ENCODE measurements at regions not wholly inside any gene's neighbourhood (a gene's known extent, or its start where the extent isn't known, plus 50 kb on each side); places are given as distances from the start of the nearest gene placed in this dataset.

DNA sequence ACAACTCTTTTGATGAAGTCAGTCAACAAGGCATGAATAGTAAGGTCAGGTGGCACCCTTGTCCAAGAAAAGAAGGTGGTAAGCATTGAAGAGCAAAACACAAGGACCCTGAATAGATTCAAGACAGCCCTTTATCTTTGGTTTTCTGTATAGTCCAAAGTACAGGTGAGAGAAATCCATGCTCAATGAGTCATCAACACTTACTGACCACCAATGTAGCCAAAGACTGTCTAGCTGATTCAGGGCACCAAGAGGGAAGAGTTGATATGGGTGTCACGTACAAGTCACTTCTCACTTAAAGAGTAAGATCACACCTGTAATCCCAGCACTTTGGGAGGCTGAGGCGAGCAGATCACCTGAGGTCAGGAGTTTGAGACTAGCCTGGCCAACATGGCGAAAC lies 528.3 kb downstream of the CD83 start:
- ChIA-PET POLR2A (no interaction called here), CTCF (no interaction called here)
- intact Hi-C loops (cut with micrococcal nuclease; ENCODE audit: unreplicated experiment), result no loop called here
- Histone ChIP-seq H3K9me3 (ENCODE audit: control insufficient read depth, insufficient read depth, low read depth, low read length) (no peaks in the 10 kb centered on the region), H3K4me3 (ENCODE audit: low read depth in 2 of 2, low read length in 2 of 2) (no peak overlapping the region), H3K27me3 (ENCODE audit: control insufficient read depth, insufficient read depth, low read length) (no peaks in the 10 kb centered on the region), H3K4me1 (ENCODE audit: control insufficient read depth, insufficient read depth, low read length) (no peaks in the 10 kb centered on the region), H3K27ac (ENCODE audit: low read length) (no peak overlapping the region), H3K36me3 (ENCODE audit: control insufficient read depth, insufficient read depth, low read length) (no peaks in the 10 kb centered on the region)
- in situ Hi-C loops (cut with HindIII; ENCODE audit: low pct_unique_long_range_greater_than_20kb, low sequenced_read_pairs), result no loop called here
- DNase-seq (ENCODE audit: low read depth, low spot score), result no peak
- ATAC-seq, result no peak
- TF ChIP-seq TCF7L2 (IDR thresholded peaks at IDR 0.05; ENCODE audit: low read depth, low read length), result no peak
- BruUV-seq (replicated peaks), result no TSS peak

DNA sequence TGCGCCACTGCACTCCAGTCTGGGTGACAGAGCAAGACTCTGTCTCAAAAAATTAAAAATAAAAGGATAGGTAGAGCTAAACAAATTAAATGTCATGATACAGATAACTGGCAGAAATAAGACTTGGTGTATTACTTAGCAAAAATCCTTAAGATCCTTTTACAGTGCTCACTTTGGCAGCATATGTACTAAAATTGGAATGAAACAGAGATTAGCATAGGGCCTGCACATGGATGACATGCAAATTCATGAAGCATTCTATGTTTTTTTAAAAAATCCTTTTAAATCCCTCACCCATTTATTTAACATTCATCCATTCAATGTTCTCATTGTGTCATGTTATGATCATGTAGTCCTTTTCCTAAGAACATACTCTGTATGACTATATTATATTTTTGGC lies 528.8 kb downstream of the CD83 start:
- CTCF ChIA-PET, result no interaction called here
- no TSS peak for BruUV-seq (replicated peaks)
- no peaks in the 10 kb centered on the region for H3K4me1 ChIP-seq (ENCODE audit: control insufficient read depth, insufficient read depth, low read length)
- H3K36me3 ChIP-seq (ENCODE audit: control insufficient read depth, insufficient read depth, low read length), result no peaks in the 10 kb centered on the region
- no peak overlapping the region for H3K4me3 ChIP-seq (ENCODE audit: low read depth in 2 of 2, low read length in 2 of 2)
- no peaks in the 10 kb centered on the region for H3K27me3 ChIP-seq (ENCODE audit: control insufficient read depth, insufficient read depth, low read length)
- TF ChIP-seq SIN3A (IDR thresholded peaks at IDR 0.05; ENCODE audit: borderline replicate concordance, insufficient read depth, low read depth, low read length), result no peak
- no peak for TF ChIP-seq POLR2AphosphoS5 (IDR thresholded peaks at IDR 0.05; ENCODE audit: low read depth, low read length)
- TF ChIP-seq REST (IDR thresholded peaks at IDR 0.05; ENCODE audit: insufficient read depth in 1 of 2, low read depth in 2 of 2, low read length in 1 of 2), result no peak
- TF ChIP-seq TCF7L2 (IDR thresholded peaks at IDR 0.05; ENCODE audit: low read depth, low read length), result no peak
- TF ChIP-seq CTCF (IDR thresholded peaks at IDR 0.05), result no peak
- no peaks in the 10 kb centered on the region for H3K9me3 ChIP-seq (ENCODE audit: control insufficient read depth, insufficient read depth, low read depth, low read length)
- ATAC-seq, result no peak
- POLR2A ChIA-PET, result no interaction called here
- DNase-seq (ENCODE audit: low read depth, low spot score), result no peak
- intact Hi-C loops (cut with micrococcal nuclease; ENCODE audit: unreplicated experiment) (no loop called here), in situ Hi-C loops (cut with HindIII; ENCODE audit: low pct_unique_long_range_greater_than_20kb, low sequenced_read_pairs) (no loop called here)
- H3K27ac ChIP-seq (ENCODE audit: low read length), result no peak overlapping the region

- DNase-seq (ENCODE audit: low read depth, low spot score) (no peak), ATAC-seq (no peak)
- no peak overlapping the region for H3K4me3 ChIP-seq (ENCODE audit: low read depth in 2 of 2, low read length in 2 of 2)
- CTCF ChIA-PET, result no interaction called here
- no peaks in the 10 kb centered on the region for H3K4me1 ChIP-seq (ENCODE audit: control insufficient read depth, insufficient read depth, low read length)
- intact Hi-C loops (cut with micrococcal nuclease; ENCODE audit: unreplicated experiment) (no loop called here), in situ Hi-C loops (cut with HindIII; ENCODE audit: low pct_unique_long_range_greater_than_20kb, low sequenced_read_pairs) (no loop called here)
- H3K36me3 ChIP-seq (ENCODE audit: control insufficient read depth, insufficient read depth, low read length), result no peaks in the 10 kb centered on the region
- POLR2A ChIA-PET, result no interaction called here
- no peaks in the 10 kb centered on the region for H3K9me3 ChIP-seq (ENCODE audit: control insufficient read depth, insufficient read depth, low read depth, low read length)
- TF ChIP-seq TCF7L2 (IDR thresholded peaks at IDR 0.05; ENCODE audit: low read depth, low read length) (no peak), REST (IDR thresholded peaks at IDR 0.05; ENCODE audit: insufficient read depth in 1 of 2, low read depth in 2 of 2, low read length in 1 of 2) (no peak), SIN3A (IDR thresholded peaks at IDR 0.05; ENCODE audit: borderline replicate concordance, insufficient read depth, low read depth, low read length) (no peak), CTCF (IDR thresholded peaks at IDR 0.05) (no peak), POLR2AphosphoS5 (IDR thresholded peaks at IDR 0.05; ENCODE audit: low read depth, low read length) (no peak)
- no peak overlapping the region for H3K27ac ChIP-seq (ENCODE audit: low read length)
- H3K27me3 ChIP-seq (ENCODE audit: control insufficient read depth, insufficient read depth, low read length), result no peaks in the 10 kb centered on the region
- BruUV-seq (replicated peaks), result no TSS peak
Measured at GRCh38 chr6:14647357-14647756, 529.8 kb downstream of the CD83 start.
